Activated T-cell treated with anti-CD3 and anti-CD28 coated beads, Interleukin-2, amount 50 U/mL, for 72 hours (primary cell): ENCODE measurements at regions not wholly inside any gene's neighbourhood (a gene's known extent, or its start where the extent isn't known, plus 50 kb on each side); places are given as distances from the start of the nearest gene placed in this dataset.
"Not testable (repeated sequence)": the region's sequence is repeated elsewhere in the genome, so short reads cannot be mapped to it uniquely, and the experiment has no call there.

Experiments used
- ATAC-seq, 2 donors: fragments of 150-1000 bp; cut with Tn5 transposase; replicated peaks in 1 of 2; 2 replicates each; pipeline ENCODE4 v1.10.0; 2021; ENCODE audit warnings: moderate library complexity in 2 of 2, mild to moderate bottlenecking in 1 of 2
- DNase-seq, 2 donors: peaks; one replicate each; pipeline ENCODE4 v3.0.0; 2021 to 2022; ENCODE audit warnings: mixed read lengths in 1 of 2
- H3K27ac Mint-ChIP-seq: one replicate; pipeline ENCODE4 v1.8.0; 2022; ENCODE audit warnings: mild to moderate bottlenecking, moderate library complexity, mixed read lengths
- H3K27me3 Mint-ChIP-seq: one replicate; pipeline ENCODE4 v1.8.0; 2022; ENCODE audit warnings: low read depth, mixed read lengths
- H3K36me3 Mint-ChIP-seq, 2 donors: one replicate each; pipeline ENCODE4 v1.8.0; 2022; ENCODE audit warnings: mixed read lengths in 2 of 2, mild to moderate bottlenecking in 1 of 2; ENCODE audit not compliant: insufficient read depth in 2 of 2
- H3K4me1 Mint-ChIP-seq: one replicate; pipeline ENCODE4 v1.8.0; 2022; ENCODE audit warnings: low read depth, mixed read lengths
- H3K4me3 Mint-ChIP-seq, 2 donors: one replicate each; pipeline ENCODE4 v1.8.0; 2022; ENCODE audit warnings: mild to moderate bottlenecking in 2 of 2, mixed read lengths in 2 of 2, moderate library complexity in 2 of 2
- H3K9me3 Mint-ChIP-seq, 2 donors: one replicate each; pipeline ENCODE4 v1.8.0; 2022; ENCODE audit warnings: mixed read lengths in 2 of 2

DNA sequence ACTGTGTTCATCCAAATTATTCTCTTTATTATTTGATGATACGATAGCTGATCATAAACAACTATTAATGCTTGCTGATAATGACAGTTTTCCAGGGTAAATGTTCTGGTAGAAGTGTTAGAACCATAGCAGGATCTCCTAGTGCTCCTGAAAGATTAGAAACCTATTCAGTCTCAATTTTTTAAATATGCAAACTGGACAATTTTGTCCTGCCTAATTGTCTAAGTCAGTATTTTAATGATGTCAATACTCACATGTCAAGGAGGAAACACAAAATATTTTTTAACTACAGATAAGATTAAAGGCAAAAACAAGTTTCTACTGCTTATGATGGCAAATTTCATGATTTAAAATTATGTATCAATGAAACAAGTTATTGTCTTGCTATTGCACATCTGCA, 233.9 kb downstream of the RFPL4B start:
- Mint-ChIP-seq H3K9me3 (peaks cover 0 to 6% of the 10 kb centered on the region in 2 donors), H3K27me3 (no peaks in the 10 kb centered on the region)
- DNase-seq: no peak

GRCh38 chr6:112590326-112590725, 243.2 kb downstream of the RFPL4B start:
- Mint-ChIP-seq H3K27me3 (no peaks in the 10 kb centered on the region), H3K4me3 (no peak overlapping the region), H3K4me1 (no peaks in the 10 kb centered on the region), H3K36me3 (no peaks in the 10 kb centered on the region), H3K9me3 (peaks cover 2 to 6% of the 10 kb centered on the region in 2 donors), H3K27ac (no peak overlapping the region)
- no peak for ATAC-seq
- DNase-seq: no peak

More for the DNA sequence above, 233.9 kb downstream of the RFPL4B start:
- H3K4me1 Mint-ChIP-seq: no peaks in the 10 kb centered on the region
- no peak overlapping the region for H3K27ac Mint-ChIP-seq
- no peak for ATAC-seq
- no peak overlapping the region for H3K4me3 Mint-ChIP-seq
- no peaks in the 10 kb centered on the region for H3K36me3 Mint-ChIP-seq

GRCh38 chr6:112591329-112591728, 244.2 kb downstream of the RFPL4B start:
- no peaks in the 10 kb centered on the region for H3K4me1 Mint-ChIP-seq
- H3K27me3 Mint-ChIP-seq: no peaks in the 10 kb centered on the region
- H3K4me3 Mint-ChIP-seq: no peak overlapping the region
- DNase-seq: no peak
- H3K9me3 Mint-ChIP-seq: peaks cover 2% of the 10 kb centered on the region in 2 donors
- no peak for ATAC-seq
- H3K36me3 Mint-ChIP-seq: no peaks in the 10 kb centered on the region
- no peak overlapping the region for H3K27ac Mint-ChIP-seq

GRCh38 chr6:112592159-112592558, 245.0 kb downstream of the RFPL4B start:
- DNase-seq: no peak
- peaks cover 0 to 2% of the 10 kb centered on the region in 2 donors for H3K9me3 Mint-ChIP-seq
- no peaks in the 10 kb centered on the region for H3K4me1 Mint-ChIP-seq
- H3K27me3 Mint-ChIP-seq: no peaks in the 10 kb centered on the region
- no peak overlapping the region for H3K27ac Mint-ChIP-seq
- H3K36me3 Mint-ChIP-seq: no peaks in the 10 kb centered on the region
- ATAC-seq: no peak
- H3K4me3 Mint-ChIP-seq: no peak overlapping the region

GRCh38 chr6:112594886-112595594, 247.9 kb downstream of the RFPL4B start:
- H3K4me3 Mint-ChIP-seq: no peak overlapping the region
- H3K36me3 Mint-ChIP-seq: no peaks in the 10 kb centered on the region
- H3K9me3 Mint-ChIP-seq: peaks cover 0 to 2% of the 10 kb centered on the region in 2 donors
- H3K27ac Mint-ChIP-seq: no peak overlapping the region
- DNase-seq (no peak), ATAC-seq (no peak)
- H3K4me1 Mint-ChIP-seq: no peaks in the 10 kb centered on the region
- H3K27me3 Mint-ChIP-seq: no peaks in the 10 kb centered on the region

GRCh38 chr6:112595841-112596240, 248.7 kb downstream of the RFPL4B start:
- no peak overlapping the region for H3K27ac Mint-ChIP-seq
- no peaks in the 10 kb centered on the region for H3K27me3 Mint-ChIP-seq
- peaks cover 0 to 2% of the 10 kb centered on the region in 2 donors for H3K9me3 Mint-ChIP-seq
- H3K4me1 Mint-ChIP-seq: no peaks in the 10 kb centered on the region
- H3K4me3 Mint-ChIP-seq: no peak overlapping the region
- no peak for ATAC-seq
- H3K36me3 Mint-ChIP-seq: no peaks in the 10 kb centered on the region
- no peak for DNase-seq

- DNase-seq (no peak), ATAC-seq (no peak)
- Mint-ChIP-seq H3K9me3 (peaks cover 0 to 2% of the 10 kb centered on the region in 2 donors), H3K27me3 (no peaks in the 10 kb centered on the region), H3K36me3 (no peaks in the 10 kb centered on the region), H3K27ac (no peak overlapping the region), H3K4me1 (no peaks in the 10 kb centered on the region), H3K4me3 (no peak overlapping the region)
Measured at GRCh38 chr6:112597176-112597575, 250.0 kb downstream of the RFPL4B start.

DNA sequence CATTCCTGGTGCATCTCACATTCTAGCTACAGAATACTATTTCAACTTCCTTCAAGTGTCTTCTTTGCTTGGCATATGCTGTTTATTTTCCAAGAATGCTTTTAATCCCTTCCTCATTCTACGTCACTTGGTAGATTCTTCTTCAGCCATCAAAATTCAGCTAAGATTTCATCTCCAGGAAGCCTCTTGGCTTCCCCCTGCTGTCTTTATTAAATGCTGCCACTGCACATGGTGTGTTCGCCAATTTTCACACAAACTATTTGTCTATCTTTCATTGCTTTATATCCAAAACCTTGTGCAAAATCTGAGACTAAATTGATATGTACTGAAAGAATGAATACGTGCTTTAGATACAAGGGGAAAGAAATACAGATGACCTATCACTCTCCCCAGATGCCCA, 253.0 kb downstream of the RFPL4B start:
- Mint-ChIP-seq H3K27me3 (no peaks in the 10 kb centered on the region), H3K4me1 (no peaks in the 10 kb centered on the region), H3K27ac (no peak overlapping the region), H3K36me3 (no peaks in the 10 kb centered on the region), H3K9me3 (no peaks in the 10 kb centered on the region), H3K4me3 (no peak overlapping the region)
- ATAC-seq (no peak), DNase-seq (no peak)

DNA sequence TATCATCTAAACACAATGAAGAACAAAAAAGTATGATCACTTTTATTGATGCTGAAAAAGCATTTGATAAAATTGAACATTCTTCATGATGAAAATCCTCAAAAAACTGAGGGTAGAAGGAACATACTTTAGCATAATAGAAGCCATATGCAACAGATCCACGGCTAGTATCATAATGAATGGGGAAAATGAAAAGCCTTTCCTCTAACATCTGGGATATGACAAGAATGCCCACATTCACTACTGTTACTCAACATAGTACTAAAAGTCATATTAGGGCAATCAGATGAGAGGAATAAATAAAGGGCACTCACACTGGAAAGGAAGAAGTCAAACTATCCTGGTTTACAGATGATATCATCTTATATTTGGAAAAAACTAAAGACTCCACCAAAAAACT, 256.6 kb downstream of the RFPL4B start:
- Mint-ChIP-seq H3K9me3 (peaks cover 5 to 7% of the 10 kb centered on the region in 2 donors), H3K4me1 (no peaks in the 10 kb centered on the region), H3K36me3 (peaks cover 2 to 5% of the 10 kb centered on the region in 2 donors), H3K27ac (no peak overlapping the region), H3K27me3 (no peaks in the 10 kb centered on the region), H3K4me3 (no peak overlapping the region)
- DNase-seq (no peak), ATAC-seq (no peak)

GRCh38 chr6:112606656-112607435, 259.7 kb downstream of the RFPL4B start:
- Mint-ChIP-seq H3K4me3 (no peak overlapping the region), H3K27me3 (no peaks in the 10 kb centered on the region), H3K36me3 (peaks cover 2 to 6% of the 10 kb centered on the region in 2 donors), H3K4me1 (no peaks in the 10 kb centered on the region), H3K9me3 (peaks cover 9 to 11% of the 10 kb centered on the region in 2 donors), H3K27ac (no peak overlapping the region)
- ATAC-seq (no peak), DNase-seq (no peak)

GRCh38 chr6:112608925-112609324, 261.8 kb downstream of the RFPL4B start:
- not testable (repeated sequence) for H3K4me3 Mint-ChIP-seq, H3K36me3 Mint-ChIP-seq, H3K27ac Mint-ChIP-seq, ATAC-seq, DNase-seq, H3K4me1 Mint-ChIP-seq, H3K27me3 Mint-ChIP-seq
- H3K9me3 Mint-ChIP-seq: peaks cover 9 to 11% of the 10 kb centered on the region in 2 donors

GRCh38 chr6:112613410-112613809, 266.3 kb downstream of the RFPL4B start:
- Mint-ChIP-seq H3K4me3 (no peak overlapping the region), H3K27me3 (no peaks in the 10 kb centered on the region), H3K36me3 (peaks cover 2 to 4% of the 10 kb centered on the region in 2 donors), H3K9me3 (peaks cover 6% of the 10 kb centered on the region in 2 donors), H3K27ac (no peak overlapping the region), H3K4me1 (no peaks in the 10 kb centered on the region)
- no peak for ATAC-seq
- DNase-seq: no peak

DNA sequence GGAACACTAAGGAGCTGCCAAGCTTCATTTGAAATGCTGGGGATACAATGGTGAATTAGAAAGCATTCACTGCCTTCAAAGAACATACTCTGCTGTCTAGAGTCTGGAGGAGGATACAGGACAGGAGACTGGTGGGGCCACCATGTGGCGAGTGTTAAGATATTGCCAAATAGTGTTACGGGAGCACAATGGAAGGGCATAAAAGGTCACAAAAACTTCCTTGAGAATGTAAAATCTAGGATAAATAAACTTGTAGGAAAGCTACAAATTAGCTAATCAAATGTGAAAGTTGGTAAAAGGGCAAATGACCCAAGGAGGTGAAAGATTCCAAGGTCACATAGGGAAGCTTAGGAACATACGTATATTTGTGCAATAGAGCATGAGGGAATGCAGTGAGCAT, 271.7 kb downstream of the RFPL4B start:
- Mint-ChIP-seq H3K27me3 (no peaks in the 10 kb centered on the region), H3K4me1 (no peaks in the 10 kb centered on the region), H3K27ac (no peak overlapping the region), H3K9me3 (no peaks in the 10 kb centered on the region), H3K4me3 (no peak overlapping the region), H3K36me3 (no peaks in the 10 kb centered on the region)
- DNase-seq (no peak), ATAC-seq (no peak)
